ENCODE measurements at regions not wholly inside any gene's neighbourhood (a gene's known extent, or its start where the extent isn't known, plus 50 kb on each side); places are given as distances from the start of the nearest gene placed in this dataset.
A peak's percentile ranks its signal among the peaks of the same experiment; 100 is the strongest.

DNA sequence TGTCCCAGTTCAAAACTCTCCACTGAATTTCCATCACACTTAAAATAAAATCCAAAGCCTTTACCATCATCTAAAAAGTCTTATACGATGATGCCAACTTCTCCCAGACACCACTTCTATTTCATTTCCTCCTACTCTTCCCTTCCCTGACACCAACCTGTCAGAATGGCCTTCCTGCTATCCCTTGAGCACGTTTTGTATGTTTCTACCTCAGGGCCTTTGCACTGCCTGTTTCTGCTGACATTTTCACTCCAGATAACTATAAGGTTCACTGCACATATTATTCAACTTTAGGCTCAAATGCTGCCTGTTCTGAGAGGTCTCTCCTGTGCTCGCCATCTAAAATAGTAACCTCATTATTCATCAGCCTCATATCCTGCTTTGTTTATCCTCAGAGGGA, 269.6 kb downstream of the HTR7 start:
- DNase-seq (ENCODE audit: low spot score), result no peak

DNA sequence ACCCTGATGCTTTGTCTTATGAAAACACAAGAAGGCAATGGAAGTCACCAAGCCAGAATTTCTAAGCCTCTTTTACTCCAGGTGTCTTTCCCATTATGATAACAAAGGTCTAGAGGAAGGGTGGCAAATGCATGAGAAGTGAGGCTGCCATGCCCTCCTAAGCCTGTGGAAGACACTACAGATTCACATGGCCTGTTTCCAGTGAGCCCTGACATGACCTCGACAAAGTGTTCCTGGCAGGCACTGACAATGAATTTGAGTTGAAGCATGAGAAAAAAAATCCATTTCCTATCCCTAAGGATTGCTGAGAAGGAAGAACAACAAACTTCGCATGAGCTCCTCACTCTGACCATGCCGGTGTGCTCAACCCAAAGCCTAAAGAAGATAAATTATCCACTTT, 268.0 kb downstream of the HTR7 start:
- no peak for DNase-seq (ENCODE audit: low spot score)

DNA sequence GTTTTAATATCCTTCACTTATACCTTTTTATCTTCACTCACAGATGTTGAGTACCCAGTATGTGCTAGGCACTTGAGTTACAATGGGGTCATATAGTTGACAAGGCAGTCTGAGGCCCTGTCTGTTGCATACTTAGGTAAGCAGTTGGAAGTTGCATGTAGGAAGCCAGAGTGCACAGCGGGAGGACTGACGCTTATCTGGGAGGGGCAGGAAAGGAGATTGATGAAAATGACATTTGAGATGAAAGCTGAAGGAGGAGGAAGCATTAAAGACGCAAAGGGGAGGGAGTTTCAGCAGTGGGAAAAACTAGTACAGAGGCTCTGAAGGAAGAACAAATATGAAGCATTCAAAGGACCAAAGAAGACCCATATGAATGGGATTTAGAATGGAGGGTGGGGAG, 266.2 kb downstream of the HTR7 start:
- DNase-seq (ENCODE audit: low spot score), result no peak

DNA sequence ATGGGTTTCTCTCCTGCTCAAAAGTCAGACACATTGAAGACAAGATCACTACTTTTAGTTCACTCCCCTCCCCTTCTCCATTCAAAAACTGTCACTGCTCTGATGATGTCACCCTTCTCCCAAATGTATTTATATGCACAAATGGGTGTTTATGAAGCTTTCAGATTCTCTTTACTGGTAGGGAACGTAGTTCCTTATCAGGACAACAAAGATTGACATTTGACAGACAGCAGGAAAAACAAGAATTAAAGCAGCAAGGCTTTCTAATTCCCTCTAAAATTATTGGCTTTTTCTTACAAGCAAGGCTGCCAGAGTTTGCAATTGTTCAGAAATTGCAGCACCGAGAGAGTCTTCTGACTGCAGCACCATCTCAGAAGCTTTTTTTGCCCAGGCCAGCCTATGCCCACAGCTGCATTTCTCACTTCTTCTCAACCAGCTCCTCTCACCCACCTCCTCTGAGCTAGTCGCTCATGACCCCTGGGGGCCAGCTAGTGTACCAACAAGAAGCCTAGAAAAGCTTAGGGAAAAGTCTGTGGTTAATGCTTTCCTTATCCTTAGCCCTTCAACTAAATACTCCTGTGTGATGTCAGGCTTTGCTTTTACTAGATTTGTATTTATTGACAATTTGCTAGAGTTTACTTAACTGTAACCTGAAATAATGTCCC, 265.1 kb downstream of the HTR7 start:
- peak; percentile 71 for DNase-seq (ENCODE audit: low spot score)

DNA sequence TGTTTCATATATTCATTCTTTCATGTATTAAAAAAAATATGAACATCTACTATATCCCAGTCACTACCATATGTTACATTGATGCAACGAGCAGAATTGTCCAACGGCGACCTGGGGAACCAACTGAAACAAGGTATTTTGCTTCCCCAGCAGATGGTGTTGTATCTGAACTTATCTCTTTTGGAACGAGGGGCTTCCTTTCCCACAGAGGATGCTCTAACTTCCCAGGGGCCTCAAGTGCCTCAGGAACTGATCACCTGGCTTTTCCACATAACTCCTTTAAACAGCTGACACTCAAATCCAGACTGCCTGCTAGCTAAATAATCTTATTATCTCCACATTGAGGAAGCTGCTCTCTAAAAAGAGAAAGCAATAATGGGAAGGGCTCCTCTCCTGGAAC, 259.3 kb downstream of the HTR7 start:
- no peak for DNase-seq (ENCODE audit: low spot score)

DNA sequence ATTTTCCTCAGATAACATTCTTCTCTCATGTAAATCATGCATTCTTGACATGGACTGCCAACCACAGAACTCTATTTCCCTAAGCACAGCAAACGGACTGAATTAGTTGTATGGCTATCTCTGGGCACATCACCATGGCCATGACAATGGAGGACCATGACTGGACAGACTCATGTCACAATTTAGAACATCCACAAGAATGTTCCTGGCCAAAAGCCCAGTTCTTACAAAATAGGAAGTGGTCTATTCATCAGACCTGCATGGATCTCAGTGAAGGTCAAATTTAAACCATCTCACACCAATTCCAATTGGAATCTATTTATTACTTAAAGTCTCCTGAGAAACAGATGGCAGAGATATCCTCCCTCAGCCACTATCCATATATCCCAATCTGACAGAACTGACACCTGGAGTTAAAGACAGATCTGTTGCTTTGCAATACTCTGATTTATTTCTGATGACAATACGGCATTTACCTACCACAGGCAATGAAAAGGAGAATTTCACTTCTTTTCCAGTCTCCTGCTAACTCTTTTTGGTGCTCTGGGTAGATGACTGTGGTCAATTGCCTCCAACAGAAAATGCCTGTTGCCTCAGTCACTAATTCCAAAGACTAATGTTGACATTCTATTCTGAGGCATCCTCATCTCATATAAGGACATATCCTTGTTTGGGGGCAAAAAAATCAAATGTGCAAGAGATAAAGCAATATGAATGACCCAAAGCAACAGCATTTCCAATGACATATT, 254.8 kb downstream of the HTR7 start:
- DNase-seq (ENCODE audit: low spot score), result no peak

DNA sequence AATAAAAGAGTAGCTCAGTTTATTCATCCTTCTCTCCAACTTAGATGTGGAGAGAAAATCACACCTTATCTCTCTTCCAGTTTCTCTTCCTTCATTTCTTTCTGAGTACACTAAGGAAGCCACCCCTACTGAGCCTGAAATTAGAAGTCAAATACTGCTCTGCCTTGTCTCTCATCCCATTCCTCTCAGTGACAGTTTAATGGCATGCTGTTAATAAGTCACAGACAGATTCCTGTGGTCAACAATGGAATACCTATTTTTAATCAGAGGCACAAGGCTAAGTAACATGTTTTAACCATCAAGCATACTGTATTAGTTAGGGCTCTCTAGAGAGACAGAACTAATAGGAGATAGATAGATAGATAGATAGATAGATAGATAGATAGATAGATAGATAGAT, 253.2 kb downstream of the HTR7 start:
- no peak for DNase-seq (ENCODE audit: low spot score)

DNA sequence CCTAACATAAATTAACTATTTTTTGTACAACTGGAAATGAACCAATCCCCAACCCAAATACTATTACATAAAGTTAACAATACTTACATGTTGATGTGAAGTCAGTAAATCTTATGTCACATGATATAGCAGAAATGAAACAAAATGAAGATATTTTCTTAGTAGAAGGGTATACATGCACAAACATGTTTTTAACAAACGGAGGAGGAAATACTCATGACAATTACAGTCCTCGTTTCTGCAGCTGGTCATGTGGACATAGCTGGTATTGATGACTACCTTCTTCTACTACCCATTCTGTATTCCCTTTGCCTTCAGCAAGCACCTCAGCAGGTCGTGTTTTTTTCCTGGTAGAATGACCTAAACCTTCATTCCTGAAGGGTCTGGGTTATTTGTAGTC, 252.3 kb downstream of the HTR7 start:
- no peak for DNase-seq (ENCODE audit: low spot score)

DNA sequence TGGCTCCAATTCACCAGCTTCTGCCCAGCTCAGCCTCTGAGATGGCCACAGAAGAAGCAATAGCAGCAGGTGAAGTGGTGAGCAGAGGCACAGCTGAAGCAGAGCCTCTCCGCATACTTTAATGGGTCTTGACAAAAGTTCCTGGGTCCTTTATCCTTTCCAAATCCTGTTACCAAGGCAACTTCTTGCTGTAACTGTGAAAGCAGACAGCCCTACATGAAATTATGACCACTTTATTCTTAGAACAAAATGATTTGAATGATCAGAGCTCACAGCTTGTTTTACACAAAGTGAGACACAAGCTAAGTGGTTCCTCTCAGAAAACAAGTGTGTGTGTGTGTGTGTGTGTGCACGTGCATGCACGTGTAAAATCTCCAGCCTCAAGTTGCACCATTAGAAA, 245.6 kb downstream of the HTR7 start:
- no peak for DNase-seq (ENCODE audit: low spot score)

DNA sequence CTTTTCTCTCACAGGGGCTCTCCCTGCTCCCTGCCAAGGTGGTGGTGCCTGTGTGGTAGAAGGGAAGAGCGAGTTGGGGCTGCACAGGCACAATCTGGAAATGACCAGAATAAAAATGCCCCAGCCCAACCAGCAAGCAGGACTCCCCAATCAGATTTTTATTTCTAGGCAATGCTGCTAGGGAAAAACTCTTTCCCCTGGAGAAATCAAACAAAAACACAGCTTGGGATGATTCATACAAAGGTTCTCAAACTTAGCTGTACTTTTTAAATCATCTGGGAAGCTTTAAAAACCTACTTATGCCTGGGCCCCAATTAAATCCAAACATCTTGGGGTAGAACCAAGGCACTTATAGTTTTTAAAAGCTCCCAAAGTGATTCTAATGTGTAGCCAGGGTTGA, 243.2 kb downstream of the HTR7 start:
- DNase-seq (ENCODE audit: low spot score), result no peak

DNA sequence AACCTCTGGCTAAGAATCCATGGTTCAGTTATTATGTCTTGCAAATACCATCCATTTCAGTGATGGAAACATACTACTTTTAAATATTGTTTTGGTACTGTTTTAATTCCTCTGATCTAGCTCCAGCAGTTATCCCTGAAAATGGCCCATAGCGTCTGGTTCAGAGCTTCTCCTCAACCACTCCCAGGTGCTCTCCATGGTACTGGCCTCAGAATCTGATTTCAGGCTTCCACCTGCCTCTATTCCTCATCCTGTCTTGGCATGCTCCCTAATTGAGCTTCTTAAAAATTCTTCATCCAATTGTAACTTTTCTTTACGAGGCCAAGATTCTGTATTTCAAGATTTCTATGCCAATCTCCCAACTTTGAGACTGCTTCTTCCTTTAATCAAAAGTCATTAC, 236.3 kb downstream of the HTR7 start:
- no peak for DNase-seq (ENCODE audit: low spot score)

DNA sequence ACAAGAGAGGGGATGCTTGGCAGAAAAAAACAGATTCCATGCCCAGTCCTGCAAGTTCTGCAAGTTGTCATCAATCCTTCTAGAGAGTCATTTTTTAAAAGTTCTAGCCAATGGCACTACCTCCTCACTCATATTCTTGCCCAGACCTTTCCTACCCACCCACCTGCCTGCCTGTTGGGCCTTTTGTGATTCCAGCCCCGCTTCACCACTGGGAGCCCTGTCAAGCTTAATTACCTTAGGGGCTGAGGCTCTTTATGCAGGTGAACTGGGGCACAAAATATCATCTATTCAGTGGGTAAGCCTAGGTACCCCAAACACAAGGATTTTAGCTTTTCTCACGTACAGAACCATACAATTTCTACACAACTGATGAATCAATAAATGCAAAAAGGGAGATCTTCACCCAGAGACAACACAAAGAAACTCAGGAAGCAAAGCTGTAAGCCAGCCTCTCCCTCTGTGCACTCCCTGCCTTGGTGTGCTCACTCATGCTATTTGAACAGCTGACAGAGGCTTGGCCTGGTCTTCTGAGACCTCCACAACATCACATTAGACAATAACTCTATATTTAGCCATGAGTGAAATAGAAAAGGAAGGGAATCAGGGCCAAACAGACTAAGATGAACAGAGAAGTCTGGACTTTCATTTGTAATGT, 222.6 kb downstream of the HTR7 start:
- DNase-seq (ENCODE audit: low spot score), result no peak

DNA sequence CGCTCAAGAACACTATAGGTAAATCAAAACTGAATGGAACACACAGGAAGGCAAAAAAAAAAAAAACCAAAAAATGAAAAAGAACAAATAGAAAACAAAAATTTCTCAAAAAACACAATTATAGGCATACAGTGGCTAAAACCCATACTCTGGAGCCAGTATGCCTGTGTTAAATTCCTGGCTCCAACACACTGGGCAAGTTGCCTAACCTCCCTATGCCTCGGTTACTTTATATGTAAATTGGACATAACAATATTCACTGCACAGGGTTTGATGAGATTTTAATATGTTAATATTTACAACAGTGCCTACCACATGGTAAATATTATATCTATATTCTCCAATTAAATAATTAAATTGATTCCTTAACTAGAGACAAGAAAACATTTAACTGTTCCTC, 217.1 kb downstream of the HTR7 start:
- no peak for DNase-seq (ENCODE audit: low spot score)

DNA sequence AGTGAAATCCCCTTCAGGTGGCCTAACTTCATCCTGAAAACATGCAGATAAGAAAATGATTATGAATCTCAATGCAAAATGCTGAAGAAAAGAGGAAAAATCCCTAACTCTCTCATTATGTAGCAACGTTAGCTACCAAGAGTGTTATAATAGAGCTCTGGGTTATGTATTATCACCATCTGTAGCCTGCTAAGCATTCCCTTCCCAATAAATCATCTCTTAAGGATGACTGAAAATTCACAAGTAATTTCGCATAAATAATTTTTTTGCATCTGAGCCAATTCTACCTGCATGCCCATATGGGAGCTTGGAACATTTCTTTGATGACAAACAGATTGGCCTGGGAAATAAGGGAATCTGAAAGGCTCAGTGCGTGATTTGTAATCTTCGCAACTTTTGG, 216.1 kb downstream of the HTR7 start:
- DNase-seq (ENCODE audit: low spot score), result no peak

DNA sequence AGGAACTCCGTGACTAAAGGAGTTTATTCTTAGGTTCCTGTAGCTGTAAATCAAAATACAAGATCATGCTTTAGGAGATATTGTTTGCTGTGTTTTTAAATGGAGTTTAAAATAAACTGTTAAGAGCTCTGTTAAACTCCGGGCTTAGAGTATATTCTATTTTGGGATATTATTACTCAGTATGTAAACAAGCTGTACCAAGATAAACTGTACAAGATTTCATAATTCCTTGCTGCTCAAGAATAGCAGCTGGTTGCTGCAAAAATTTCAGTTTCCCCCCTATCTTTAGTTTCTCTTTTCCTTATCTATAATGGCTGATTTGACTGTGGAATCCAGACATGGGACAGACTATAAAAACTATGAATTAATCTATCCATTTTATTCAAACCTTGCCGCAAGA, 215.7 kb downstream of the HTR7 start:
- DNase-seq (ENCODE audit: low spot score), result no peak

DNA sequence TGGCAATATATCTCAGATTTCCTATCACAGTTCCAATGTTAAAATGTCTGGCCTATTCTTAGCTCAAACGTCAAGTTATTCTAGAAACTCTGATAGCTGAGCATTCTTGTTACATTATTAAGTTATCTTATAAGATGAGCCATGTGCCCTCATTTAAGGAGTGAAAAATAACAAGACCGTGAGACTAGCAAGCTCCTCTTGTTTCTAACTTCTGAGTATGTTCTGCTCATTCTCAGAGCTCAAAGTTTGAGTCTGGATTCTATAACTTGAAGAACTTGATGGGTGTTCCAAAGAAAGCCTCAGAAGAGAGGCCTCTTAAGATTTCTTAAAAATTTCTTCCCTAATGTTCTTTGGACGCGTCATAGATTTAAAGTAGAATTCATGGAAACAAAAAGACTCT, 215.2 kb downstream of the HTR7 start:
- no peak for DNase-seq (ENCODE audit: low spot score)

DNA sequence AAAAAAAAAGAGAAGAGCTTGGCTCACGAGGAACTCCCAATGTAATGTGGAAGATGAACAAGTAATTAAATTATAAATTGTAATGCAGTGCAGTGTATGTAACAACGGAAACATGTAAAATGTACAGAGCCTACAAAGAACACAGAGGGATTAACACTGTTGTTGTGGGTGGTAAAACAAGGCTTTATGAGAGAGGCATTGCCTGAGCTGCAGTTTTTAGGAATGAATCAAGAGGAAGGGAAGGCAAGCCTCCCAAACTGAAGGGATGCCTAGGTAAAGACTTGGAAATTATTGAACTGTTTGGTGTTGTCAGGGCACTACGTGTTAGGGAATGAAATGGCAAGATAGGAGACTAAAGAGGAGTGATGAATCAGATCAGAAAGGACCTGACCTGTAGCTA, 213.7 kb downstream of the HTR7 start:
- no peak for DNase-seq (ENCODE audit: low spot score)

DNA sequence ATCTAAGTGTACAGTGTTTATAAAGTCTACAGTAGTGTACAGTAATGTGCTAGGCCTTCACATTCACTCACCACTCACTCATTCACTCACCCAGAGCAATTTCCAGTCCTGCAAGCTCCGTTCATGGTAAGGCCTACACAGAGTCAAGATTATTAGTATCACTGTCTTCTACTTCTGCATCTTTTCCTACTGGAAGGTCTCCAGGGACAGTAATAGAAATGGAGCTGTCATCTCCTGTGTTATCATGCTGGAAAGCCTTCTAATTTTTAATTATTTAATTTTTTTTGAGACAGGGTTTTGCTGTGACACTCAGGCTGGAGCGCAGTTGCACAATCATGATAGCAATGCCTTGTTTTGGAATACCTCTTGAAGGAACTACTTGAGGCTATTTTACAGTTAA, 207.0 kb downstream of the HTR7 start:
- no peak for DNase-seq (ENCODE audit: low spot score)

DNA sequence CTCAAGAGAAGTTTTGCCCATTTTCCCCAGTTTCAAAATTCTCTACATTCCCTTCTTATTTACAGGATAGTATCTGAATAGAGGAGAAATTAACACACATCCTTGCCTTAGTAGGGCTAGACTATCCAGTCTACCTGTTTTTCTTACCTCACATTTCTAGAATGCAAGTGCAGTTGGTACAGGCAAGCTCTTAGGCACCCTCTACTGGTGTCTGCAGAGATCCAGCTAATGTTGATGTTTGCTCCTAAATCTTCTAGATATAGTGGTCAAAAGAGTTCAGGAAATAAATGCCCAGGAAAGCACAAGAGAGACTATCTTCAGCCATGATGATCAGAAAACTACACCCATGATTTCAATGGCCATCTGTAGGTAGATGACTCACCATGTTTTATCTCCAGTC, 205.3 kb downstream of the HTR7 start:
- peak; percentile 20 for DNase-seq (ENCODE audit: low spot score)

DNA sequence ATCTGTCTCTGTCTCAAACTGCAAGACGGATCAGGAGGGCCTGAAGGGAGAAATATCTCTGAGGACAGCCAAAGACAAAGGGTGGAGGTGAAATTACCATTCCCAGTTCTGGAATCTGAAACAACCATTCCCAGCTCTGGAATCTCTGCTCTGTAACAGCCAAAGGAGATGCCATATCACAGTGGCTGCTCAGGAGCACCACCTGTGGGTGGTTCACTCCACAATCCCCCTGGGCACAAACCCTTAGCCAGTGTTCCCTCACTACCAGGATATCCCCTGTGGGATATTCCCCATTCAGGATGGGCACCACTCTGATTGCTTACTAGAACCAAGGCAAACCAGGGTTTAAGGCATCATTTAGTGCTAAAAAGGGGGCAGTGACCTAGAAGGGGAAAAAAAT, 199.0 kb downstream of the HTR7 start:
- DNase-seq (ENCODE audit: low spot score), result no peak

DNA sequence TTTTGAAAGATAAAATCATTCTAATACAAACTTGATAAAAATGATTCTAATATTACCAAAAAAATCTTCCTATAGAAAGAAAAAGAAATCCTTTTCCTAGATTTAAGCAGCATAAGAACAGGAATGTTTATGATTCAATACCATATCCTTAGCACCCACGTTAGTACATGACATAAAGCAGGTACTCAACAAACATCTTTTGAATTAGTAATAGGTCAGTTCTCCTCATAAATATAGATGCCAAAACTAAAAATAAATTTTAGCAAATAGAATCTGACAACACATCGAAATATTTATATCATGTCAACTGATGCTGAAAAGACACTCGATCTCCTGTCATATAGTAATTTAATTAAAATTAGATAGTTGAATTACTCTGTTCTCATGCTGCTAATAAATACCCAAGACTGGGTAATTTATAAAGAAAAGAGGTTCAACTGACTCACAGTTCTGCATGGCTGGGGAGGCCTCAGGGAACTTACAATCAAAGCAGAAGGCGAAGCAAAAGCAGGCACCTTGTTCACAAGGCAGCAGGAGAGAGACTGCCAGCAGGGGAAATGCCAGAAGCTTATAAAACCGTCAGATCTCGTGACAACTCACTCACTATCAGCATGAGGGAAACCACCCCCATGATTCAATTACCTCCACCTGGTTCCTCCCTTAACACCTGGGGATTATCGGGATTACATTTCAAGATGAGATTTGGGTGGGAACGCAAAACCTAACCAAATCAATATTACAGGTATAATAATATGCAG, 191.8 kb downstream of the HTR7 start:
- DNase-seq (ENCODE audit: low spot score), result no peak

DNA sequence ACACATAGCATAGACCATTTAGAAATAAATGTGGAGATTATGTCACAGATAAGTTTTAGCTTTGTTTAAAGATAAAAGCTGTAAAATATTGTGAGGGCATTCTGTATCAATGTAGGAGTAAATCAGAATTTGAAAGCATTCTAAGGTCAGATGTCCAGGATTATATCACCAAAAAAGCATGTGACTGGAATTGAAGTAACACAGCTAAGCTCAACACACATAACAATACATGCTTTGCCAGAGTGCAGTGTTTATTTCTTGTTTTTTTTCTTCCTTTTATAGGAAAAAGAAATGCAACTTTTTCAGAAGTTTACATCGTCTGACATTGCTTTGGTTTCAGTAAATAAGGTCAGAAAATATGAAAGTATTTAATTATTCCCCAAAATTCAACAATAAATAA, 183.4 kb downstream of the HTR7 start:
- DNase-seq (ENCODE audit: low spot score), result no peak

DNA sequence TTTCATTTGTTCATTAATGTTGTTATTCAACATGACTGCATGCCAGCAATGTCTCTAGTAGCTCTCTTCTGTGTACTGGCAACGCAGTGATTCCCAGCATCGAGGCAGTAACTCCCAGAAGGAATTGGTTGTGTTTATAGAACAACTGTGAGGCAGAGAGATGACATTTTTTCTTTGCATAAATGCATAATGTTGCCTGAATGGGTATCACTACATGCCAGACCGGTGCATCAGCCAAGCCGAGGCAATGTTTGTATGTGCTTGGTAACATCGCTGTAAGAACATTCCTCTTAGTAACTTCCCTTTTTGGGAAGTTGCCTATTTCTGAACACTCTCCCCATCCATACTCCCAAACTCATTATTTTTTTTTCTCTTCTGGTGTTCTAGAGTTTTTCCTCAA, 182.9 kb downstream of the HTR7 start:
- DNase-seq (ENCODE audit: low spot score), result no peak

Data from NAMALWA (cell line).